ENCODE measurements at regions not wholly inside any gene's neighbourhood (a gene's known extent, or its start where the extent isn't known, plus 50 kb on each side); places are given as distances from the start of the nearest gene placed in this dataset.

DNA sequence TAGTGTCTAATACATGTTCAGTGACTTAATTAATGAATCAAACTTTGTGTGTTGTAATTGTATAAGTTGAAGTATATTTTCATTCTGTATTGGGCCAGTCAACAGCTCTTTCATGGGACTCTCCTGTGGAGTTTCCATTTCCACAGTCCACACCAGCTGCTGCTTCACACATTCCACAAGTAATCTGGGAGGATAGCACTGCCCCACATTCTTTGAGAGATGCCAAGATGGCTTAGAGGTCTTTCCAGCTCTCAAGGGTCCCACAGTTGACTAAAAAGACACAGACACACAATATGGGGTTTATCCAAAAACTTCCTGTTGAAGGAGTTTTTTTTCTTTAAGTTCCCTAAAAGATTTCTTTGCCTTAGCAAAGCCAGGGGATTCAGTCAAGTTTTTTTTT, 408.3 kb downstream of the AACS start:
- TF ChIP-seq, protein P1, sequence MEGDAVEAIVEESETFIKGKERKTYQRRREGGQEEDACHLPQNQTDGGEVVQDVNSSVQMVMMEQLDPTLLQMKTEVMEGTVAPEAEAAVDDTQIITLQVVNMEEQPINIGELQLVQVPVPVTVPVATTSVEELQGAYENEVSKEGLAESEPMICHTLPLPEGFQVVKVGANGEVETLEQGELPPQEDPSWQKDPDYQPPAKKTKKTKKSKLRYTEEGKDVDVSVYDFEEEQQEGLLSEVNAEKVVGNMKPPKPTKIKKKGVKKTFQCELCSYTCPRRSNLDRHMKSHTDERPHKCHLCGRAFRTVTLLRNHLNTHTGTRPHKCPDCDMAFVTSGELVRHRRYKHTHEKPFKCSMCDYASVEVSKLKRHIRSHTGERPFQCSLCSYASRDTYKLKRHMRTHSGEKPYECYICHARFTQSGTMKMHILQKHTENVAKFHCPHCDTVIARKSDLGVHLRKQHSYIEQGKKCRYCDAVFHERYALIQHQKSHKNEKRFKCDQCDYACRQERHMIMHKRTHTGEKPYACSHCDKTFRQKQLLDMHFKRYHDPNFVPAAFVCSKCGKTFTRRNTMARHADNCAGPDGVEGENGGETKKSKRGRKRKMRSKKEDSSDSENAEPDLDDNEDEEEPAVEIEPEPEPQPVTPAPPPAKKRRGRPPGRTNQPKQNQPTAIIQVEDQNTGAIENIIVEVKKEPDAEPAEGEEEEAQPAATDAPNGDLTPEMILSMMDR (conservative IDR thresholded peaks at IDR 0.05; ENCODE audit: low read depth, low read length) = no peak
- TF ChIP-seq EZH2phosphoT487 (IDR thresholded peaks at IDR 0.05; ENCODE audit: borderline replicate concordance, low read length) = no peak

All from PC-3 (cell line).